ENCODE measurements at regions not wholly inside any gene's neighbourhood (a gene's known extent, or its start where the extent isn't known, plus 50 kb on each side); places are given as distances from the start of the nearest gene placed in this dataset.

- no peak for TF ChIP-seq CTCF (conservative IDR thresholded peaks at IDR 0.05; ENCODE audit: low read depth in 2 of 2)
- TF ChIP-seq EZH2phosphoT487 (IDR thresholded peaks at IDR 0.05; ENCODE audit: unreplicated experiment): no peak
- TF ChIP-seq ETS1 (IDR thresholded peaks at IDR 0.05): no peak
Measured at GRCh38 chr1:103353391-103353790, 172.1 kb upstream of the RNPC3 start.
